SK-N-SH (cell line): ENCODE measurements at regions not wholly inside any gene's neighbourhood (a gene's known extent, or its start where the extent isn't known, plus 50 kb on each side); places are given as distances from the start of the nearest gene placed in this dataset.

Experiments used
- CTCF ChIA-PET: fragments of 300-600, 350-600 bp; formaldehyde crosslinking; extraction: SDS; loops from one replicate; lab custom pipeline; 2021; lab: Yijun Ruan, JAX
- POLR2A ChIA-PET: fragments of 350-600 bp; sonication (Branson Sonifier 250); formaldehyde crosslinking; extraction: SDS; loops from one replicate; lab custom pipeline; 2020; ENCODE audit warnings: antibody characterized with exemption, inconsistent platforms; lab: Yijun Ruan, JAX
- DNase-seq: peaks from one replicate; pipeline ENCODE4 v3.0.0; 2012
- H2AFZ ChIP-seq: fragments of 200-600 bp; sonication (generic); 2 replicates; pipeline ENCODE4 v1.8.1; 2016; ENCODE audit warnings: antibody characterized with exemption, mild to moderate bottlenecking, low read depth
- H3F3A ChIP-seq: fragments of 200-600 bp; sonication (generic); replicated peaks from 2 replicates; pipeline ENCODE3; 2016; ENCODE audit warnings: antibody characterized with exemption, mild to moderate bottlenecking; ENCODE audit not compliant: insufficient read depth
- H3K27ac ChIP-seq, 2 experiments: fragments of 200-500 bp in 1 of 2; fragments of 200-600 bp in 1 of 2; sonication (Bioruptor generic) in 1 of 2; sonication (generic), shearing (Covaris generic) in 1 of 2; 2 replicates each; pipeline versions ENCODE4 v1.5.1 to v1.6.1; 2014 to 2016; ENCODE audit warnings: low read depth in 2 of 2, inconsistent platforms in 1 of 2, low read length in 1 of 2, mild to moderate bottlenecking in 1 of 2, mixed read lengths in 1 of 2
- H3K27me3 ChIP-seq: fragments of 200-600 bp; sonication (generic), shearing (Covaris generic); 2 replicates; pipeline ENCODE4 v1.6.1; 2016; ENCODE audit warnings: mixed run types; ENCODE audit not compliant: insufficient read depth
- H3K36me3 ChIP-seq, 2 experiments: fragments of 200-500 bp in 1 of 2; fragments of 200-600 bp in 1 of 2; sonication (Bioruptor generic) in 1 of 2; sonication (generic) in 1 of 2; replicated peaks in 1 of 2; 2 replicates each; pipeline versions ENCODE3 to v1.5.1; 2014 to 2016; ENCODE audit warnings: low read length in 1 of 2, mild to moderate bottlenecking in 1 of 2; ENCODE audit not compliant: insufficient read depth in 2 of 2, control insufficient read depth in 1 of 2
- H3K4me1 ChIP-seq, 2 experiments: fragments of 200-500 bp in 1 of 2; fragments of 200-600 bp in 1 of 2; sonication (Bioruptor generic) in 1 of 2; sonication (generic), shearing (Covaris generic) in 1 of 2; 2 replicates each; pipeline versions ENCODE4 v1.5.1 to v1.6.1; 2014 to 2016; ENCODE audit warnings: low read depth in 1 of 2, low read length in 1 of 2, mixed run types in 1 of 2; ENCODE audit not compliant: insufficient read depth in 2 of 2, control insufficient read depth in 1 of 2
- H3K4me2 ChIP-seq: fragments of 200-600 bp; sonication (generic), shearing (Covaris generic); 2 replicates; pipeline ENCODE4 v1.6.1; 2017; ENCODE audit warnings: mixed run types
- H3K4me3 ChIP-seq, 2 experiments: fragments of 200-500 bp in 1 of 2; fragments of 200-600 bp in 1 of 2; sonication (Bioruptor generic) in 1 of 2; sonication (generic), shearing (Covaris generic) in 1 of 2; 2 replicates each; pipeline versions ENCODE4 v1.5.1 to v1.8.1; 2014 to 2016; ENCODE audit warnings: low read depth in 2 of 2, inconsistent platforms in 1 of 2, low read length in 1 of 2, mild to moderate bottlenecking in 1 of 2, mixed read lengths in 1 of 2, moderate library complexity in 1 of 2
- H3K79me2 ChIP-seq: fragments of 200-600 bp; sonication (generic); 2 replicates; pipeline ENCODE4 v1.8.1; 2017; ENCODE audit warnings: mild to moderate bottlenecking; ENCODE audit not compliant: insufficient read depth
- H3K9ac ChIP-seq: fragments of 200-600 bp; sonication (generic); 2 replicates; pipeline ENCODE4 v1.6.1; 2017; ENCODE audit warnings: mixed run types
- H3K9me2 ChIP-seq: fragments of 200-600 bp; sonication (generic); 2 replicates; pipeline ENCODE4 v1.6.1; 2017; ENCODE audit warnings: mixed run types
- H3K9me3 ChIP-seq: fragments of 200-600 bp; sonication (generic); 2 replicates; pipeline ENCODE4 v1.6.1; 2017; ENCODE audit warnings: mixed run types, mild to moderate bottlenecking, moderate library complexity
- H4K20me1 ChIP-seq: fragments of 200-600 bp; sonication (generic); 2 replicates; pipeline ENCODE4 v1.6.1; 2017; ENCODE audit warnings: mild to moderate bottlenecking, mixed run types; ENCODE audit not compliant: insufficient read depth
- CHD2 ChIP-seq: fragments of 150-350 bp; IDR thresholded peaks from 2 replicates; pipeline ENCODE4 v1.6.1; 2018; ENCODE audit warnings: low read length; ENCODE audit not compliant: partially characterized antibody
- FOSL2 ChIP-seq: IDR thresholded peaks from 2 replicates; pipeline ENCODE4 v1.4.0; 2012; ENCODE audit warnings: low read depth, mild to moderate bottlenecking, moderate library complexity, borderline replicate concordance
- FOXJ3 ChIP-seq: sonication (generic); formaldehyde crosslinking; IDR thresholded peaks from 2 replicates; pipeline ENCODE4 v1.5.1; 2020; ENCODE audit warnings: mild to moderate bottlenecking, missing genetic modification reagents
- FOXM1 ChIP-seq: IDR thresholded peaks from 2 replicates; pipeline ENCODE4 v1.4.0; 2012; ENCODE audit warnings: low read depth, mild to moderate bottlenecking
- GATA2 ChIP-seq: sonication (generic); formaldehyde crosslinking; IDR thresholded peaks from 2 replicates; pipeline ENCODE4 v1.5.0; 2020; ENCODE audit warnings: mild to moderate bottlenecking, missing genetic modification reagents
- MEF2A ChIP-seq: IDR thresholded peaks from 2 replicates; pipeline ENCODE4 v1.4.0; 2012; ENCODE audit warnings: low read depth, borderline replicate concordance
- NRF1 ChIP-seq: IDR thresholded peaks from 2 replicates; pipeline ENCODE4 v1.6.1; 2012; ENCODE audit warnings: low read depth, mild to moderate bottlenecking, low read length
- PBX3 ChIP-seq: IDR thresholded peaks from 2 replicates; pipeline ENCODE4; 2012
- POLR2AphosphoS5 ChIP-seq: IDR thresholded peaks from 2 replicates; pipeline ENCODE4 v1.6.1; 2012; ENCODE audit warnings: low read depth, low read length
- REST ChIP-seq: IDR thresholded peaks from 2 replicates; pipeline ENCODE4 v1.6.1; 2012; ENCODE audit warnings: mild to moderate bottlenecking, low read depth, low read length, moderate library complexity
- RFX5 ChIP-seq: IDR thresholded peaks from 2 replicates; pipeline ENCODE4 v1.6.1; 2012; ENCODE audit warnings: mild to moderate bottlenecking, improper control_type of control experiment, low read length
- TEAD4 ChIP-seq: IDR thresholded peaks from 2 replicates; pipeline ENCODE4 v1.4.0; 2012; ENCODE audit warnings: mild to moderate bottlenecking, borderline replicate concordance; ENCODE audit not compliant: insufficient read depth
- USF2 ChIP-seq: fragments of 150-350 bp; IDR thresholded peaks from 2 replicates; pipeline ENCODE4 v1.6.1; 2017; ENCODE audit warnings: antibody characterized with exemption, low read length, low read depth, borderline replicate concordance
- WGBS: methylation state at CpG from one replicate; pipeline ENCODE4 v1.1.6; 2017; ENCODE audit warnings: low lambda C conversion rate; 5-methylcytosine and 5-hydroxymethylcytosine counted together

- no peaks in the 10 kb centered on the region for H3K9me2 ChIP-seq
- H2AFZ ChIP-seq = no peak overlapping the region
- TF ChIP-seq CHD2 (no peak), TEAD4 (no peak), POLR2AphosphoS5 (no peak), NRF1 (no peak), GATA2 (CRISPR knock-in tag) (no peak), USF2 (no peak), FOXM1 (no peak), FOXJ3 (CRISPR knock-in tag) (no peak), FOSL2 (no peak), PBX3 (no peak), REST (no peak), MEF2A (no peak), RFX5 (no peak)
- no peaks in the 10 kb centered on the region for H3K9me3 ChIP-seq
- POLR2A ChIA-PET = no interaction called here
- no peaks in the 10 kb centered on the region for H3F3A ChIP-seq
- CTCF ChIA-PET = no interaction called here
- H3K9ac ChIP-seq = no peak overlapping the region
- H3K79me2 ChIP-seq = no peaks in the 10 kb centered on the region
- H3K4me2 ChIP-seq = no peak overlapping the region
- H3K4me1 ChIP-seq = no peaks in the 10 kb centered on the region
- no peaks in the 10 kb centered on the region for H3K36me3 ChIP-seq
- WGBS = 11% methylated on average over 3 of the region's 3 CpGs
- H4K20me1 ChIP-seq = no peaks in the 10 kb centered on the region
- DNase-seq = no peak
- H3K27ac ChIP-seq = no peak overlapping the region
- no peaks in the 10 kb centered on the region for H3K27me3 ChIP-seq
- H3K4me3 ChIP-seq = no peak overlapping the region
These were observed 353.8 kb downstream of the TMEM135 start for GRCh38 chr11:87391496-87391895.
